ENCODE measurements at regions not wholly inside any gene's neighbourhood (a gene's known extent, or its start where the extent isn't known, plus 50 kb on each side); places are given as distances from the start of the nearest gene placed in this dataset.
"Not testable (repeated sequence)": the region's sequence is repeated elsewhere in the genome, so short reads cannot be mapped to it uniquely, and the experiment has no call there.

GRCh38 chr21:39077876-39078275 is 105.4 kb downstream of the PSMG1 start:
- H3K4me3 ChIP-seq (ENCODE audit: low read depth, low read length): no peak overlapping the region
- no peak for TF ChIP-seq CTCF (IDR thresholded peaks at IDR 0.05; ENCODE audit: insufficient read depth, low read depth, low read length, missing control alignments)
- no peak for DNase-seq (ENCODE audit: low read depth)

- DNase-seq (ENCODE audit: low read depth): no peak
- no peak for TF ChIP-seq CTCF (IDR thresholded peaks at IDR 0.05; ENCODE audit: insufficient read depth, low read depth, low read length, missing control alignments)
- no peak overlapping the region for H3K4me3 ChIP-seq (ENCODE audit: low read depth, low read length)
Observed at GRCh38 chr21:39074508-39074907, 108.7 kb downstream of the PSMG1 start.

GRCh38 chr21:39073717-39074116 is 109.5 kb downstream of the PSMG1 start:
- TF ChIP-seq CTCF (IDR thresholded peaks at IDR 0.05; ENCODE audit: insufficient read depth, low read depth, low read length, missing control alignments): no peak
- H3K4me3 ChIP-seq (ENCODE audit: low read depth, low read length): no peak overlapping the region
- DNase-seq (ENCODE audit: low read depth): no peak

- H3K4me3 ChIP-seq (ENCODE audit: low read depth, low read length): no peak overlapping the region
- DNase-seq (ENCODE audit: low read depth): no peak
- TF ChIP-seq CTCF (IDR thresholded peaks at IDR 0.05; ENCODE audit: insufficient read depth, low read depth, low read length, missing control alignments): no peak
Observed at GRCh38 chr21:39073063-39073462, 110.2 kb downstream of the PSMG1 start.

- DNase-seq (ENCODE audit: low read depth): no peak
- no peak overlapping the region for H3K4me3 ChIP-seq (ENCODE audit: low read depth, low read length)
- no peak for TF ChIP-seq CTCF (IDR thresholded peaks at IDR 0.05; ENCODE audit: insufficient read depth, low read depth, low read length, missing control alignments)
Observed at GRCh38 chr21:39072468-39072867, 110.8 kb downstream of the PSMG1 start.

GRCh38 chr21:39071623-39072214 is 111.5 kb downstream of the PSMG1 start:
- TF ChIP-seq CTCF (IDR thresholded peaks at IDR 0.05; ENCODE audit: insufficient read depth, low read depth, low read length, missing control alignments): no peak
- no peak for DNase-seq (ENCODE audit: low read depth)

GRCh38 chr21:39069856-39070255 is 113.4 kb downstream of the PSMG1 start:
- not testable (repeated sequence) for H3K4me3 ChIP-seq (ENCODE audit: low read depth, low read length); DNase-seq (ENCODE audit: low read depth)

More at GRCh38 chr21:39071623-39072214, 111.5 kb downstream of the PSMG1 start:
- no peak overlapping the region for H3K4me3 ChIP-seq (ENCODE audit: low read depth, low read length)

Data from GM12865 (cell line).